ENCODE measurements at regions not wholly inside any gene's neighbourhood (a gene's known extent, or its start where the extent isn't known, plus 50 kb on each side); places are given as distances from the start of the nearest gene placed in this dataset.

- no peaks in the 10 kb centered on the region for H3K27me3 ChIP-seq (replicated peaks; ENCODE audit: control insufficient read depth, insufficient read depth, low read length)
- TF ChIP-seq CTCF (IDR thresholded peaks at IDR 0.05; ENCODE audit: insufficient read depth in 1 of 2, low read depth in 1 of 2, low read length in 1 of 2, severe bottlenecking in 1 of 2, unreplicated experiment in 1 of 2): no peak
- no peaks in the 10 kb centered on the region for H3K9me3 ChIP-seq
- no peak overlapping the region for H3K4me3 ChIP-seq (ENCODE audit: low read depth, low read length)
- Mint-ChIP-seq H3K4me1 (ENCODE audit: low read depth, unreplicated experiment) (no peaks in the 10 kb centered on the region), H3K27me3 (ENCODE audit: insufficient read depth, unreplicated experiment) (no peaks in the 10 kb centered on the region), H3K4me3 (ENCODE audit: unreplicated experiment) (no peak overlapping the region), H3K9me3 (ENCODE audit: unreplicated experiment) (no peaks in the 10 kb centered on the region), H3K36me3 (ENCODE audit: insufficient read depth, unreplicated experiment) (no peaks in the 10 kb centered on the region), H3K27ac (ENCODE audit: unreplicated experiment) (no peak overlapping the region)
- ChIA-PET POLR2A (no interaction called here), CTCF (no interaction called here)
- no peaks in the 10 kb centered on the region for H3K4me1 ChIP-seq
- no peaks in the 10 kb centered on the region for H3K36me3 ChIP-seq (ENCODE audit: control insufficient read depth, insufficient read depth, low read length)
- DNase-seq: no peak
- intact Hi-C loops (cut with micrococcal nuclease; ENCODE audit: unreplicated experiment): no loop called here
- no TSS peak for BruUV-seq (replicated peaks)
These were observed 1190.0 kb upstream of the ALCAM start for GRCh38 chr3:104176706-104177105.

- POLR2A ChIA-PET: no interaction called here
- no peaks in the 10 kb centered on the region for H3K4me1 Mint-ChIP-seq (ENCODE audit: low read depth, unreplicated experiment)
- no peaks in the 10 kb centered on the region for H3K9me3 ChIP-seq
- no peaks in the 10 kb centered on the region for H3K27me3 ChIP-seq (replicated peaks; ENCODE audit: control insufficient read depth, insufficient read depth, low read length)
- no peaks in the 10 kb centered on the region for H3K9me3 Mint-ChIP-seq (ENCODE audit: unreplicated experiment)
- no peaks in the 10 kb centered on the region for H3K27me3 Mint-ChIP-seq (ENCODE audit: insufficient read depth, unreplicated experiment)
- intact Hi-C loops (cut with micrococcal nuclease; ENCODE audit: unreplicated experiment): no loop called here
- DNase-seq: no peak
- no peaks in the 10 kb centered on the region for H3K36me3 ChIP-seq (ENCODE audit: control insufficient read depth, insufficient read depth, low read length)
- H3K4me1 ChIP-seq: no peaks in the 10 kb centered on the region
- no peak overlapping the region for H3K4me3 ChIP-seq (ENCODE audit: low read depth, low read length)
- no peak overlapping the region for H3K27ac Mint-ChIP-seq (ENCODE audit: unreplicated experiment)
- H3K4me3 Mint-ChIP-seq (ENCODE audit: unreplicated experiment): no peak overlapping the region
- no TSS peak for BruUV-seq (replicated peaks)
- CTCF ChIA-PET: no interaction called here
- no peak for TF ChIP-seq CTCF (IDR thresholded peaks at IDR 0.05; ENCODE audit: insufficient read depth in 1 of 2, low read depth in 1 of 2, low read length in 1 of 2, severe bottlenecking in 1 of 2, unreplicated experiment in 1 of 2)
- no peaks in the 10 kb centered on the region for H3K36me3 Mint-ChIP-seq (ENCODE audit: insufficient read depth, unreplicated experiment)
These were observed 1188.0 kb upstream of the ALCAM start for GRCh38 chr3:104178680-104179079.

- no TSS peak for BruUV-seq (replicated peaks)
- Mint-ChIP-seq H3K4me1 (ENCODE audit: low read depth, unreplicated experiment) (no peaks in the 10 kb centered on the region), H3K4me3 (ENCODE audit: unreplicated experiment) (no peak overlapping the region), H3K27me3 (ENCODE audit: insufficient read depth, unreplicated experiment) (no peaks in the 10 kb centered on the region), H3K9me3 (ENCODE audit: unreplicated experiment) (no peaks in the 10 kb centered on the region), H3K36me3 (ENCODE audit: insufficient read depth, unreplicated experiment) (no peaks in the 10 kb centered on the region), H3K27ac (ENCODE audit: unreplicated experiment) (no peak overlapping the region)
- Histone ChIP-seq H3K4me3 (ENCODE audit: low read depth, low read length) (no peak overlapping the region), H3K27me3 (replicated peaks; ENCODE audit: control insufficient read depth, insufficient read depth, low read length) (no peaks in the 10 kb centered on the region), H3K4me1 (no peaks in the 10 kb centered on the region), H3K9me3 (no peaks in the 10 kb centered on the region), H3K36me3 (ENCODE audit: control insufficient read depth, insufficient read depth, low read length) (no peaks in the 10 kb centered on the region)
- no peak for TF ChIP-seq CTCF (IDR thresholded peaks at IDR 0.05; ENCODE audit: insufficient read depth in 1 of 2, low read depth in 1 of 2, low read length in 1 of 2, severe bottlenecking in 1 of 2, unreplicated experiment in 1 of 2)
- no peak for DNase-seq
- CTCF ChIA-PET: no interaction called here
- intact Hi-C loops (cut with micrococcal nuclease; ENCODE audit: unreplicated experiment): no loop called here
- POLR2A ChIA-PET: no interaction called here
These were observed 1185.8 kb upstream of the ALCAM start for GRCh38 chr3:104180906-104181305.

Data from Caco-2 (cell line).